IPS DF 19.7 (cell line): ENCODE measurements at regions not wholly inside any gene's neighbourhood (a gene's known extent, or its start where the extent isn't known, plus 50 kb on each side); places are given as distances from the start of the nearest gene placed in this dataset.
"Not testable (repeated sequence)": the region's sequence is repeated elsewhere in the genome, so short reads cannot be mapped to it uniquely, and the experiment has no call there.

ENCODE experiments used
- DNase-seq: peaks from one replicate; pipeline ENCODE4 v3.0.0-alpha.2; 2013; ENCODE audit warnings: low read depth, low spot score

DNA sequence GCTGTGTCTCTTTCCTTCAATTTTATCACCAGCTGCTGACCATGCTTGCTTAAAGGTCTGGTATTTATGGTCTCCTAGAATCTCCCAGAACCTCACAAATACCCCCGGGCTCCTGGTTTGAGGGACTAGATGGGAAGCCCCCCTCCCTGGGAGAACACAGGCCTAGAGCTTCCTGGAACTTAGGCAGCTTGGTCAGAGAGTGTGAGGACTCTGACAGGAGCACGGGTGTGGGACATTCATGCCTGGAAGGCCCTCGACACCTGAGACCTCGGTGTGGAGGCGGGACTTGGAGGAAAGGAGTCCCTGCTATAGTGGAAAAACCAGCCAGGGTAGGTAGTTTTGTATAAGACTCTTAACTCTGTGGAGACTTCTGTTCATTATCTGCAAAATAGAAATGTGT lies 211.5 kb upstream of the PLGLB2 start:
- DNase-seq, result not testable (repeated sequence)

GRCh38 chr2:87537251-87537671 lies 210.6 kb upstream of the PLGLB2 start:
- DNase-seq, result not testable (repeated sequence)

- DNase-seq, result not testable (repeated sequence)
These were observed 209.6 kb upstream of the PLGLB2 start for GRCh38 chr2:87538268-87538667.

DNA sequence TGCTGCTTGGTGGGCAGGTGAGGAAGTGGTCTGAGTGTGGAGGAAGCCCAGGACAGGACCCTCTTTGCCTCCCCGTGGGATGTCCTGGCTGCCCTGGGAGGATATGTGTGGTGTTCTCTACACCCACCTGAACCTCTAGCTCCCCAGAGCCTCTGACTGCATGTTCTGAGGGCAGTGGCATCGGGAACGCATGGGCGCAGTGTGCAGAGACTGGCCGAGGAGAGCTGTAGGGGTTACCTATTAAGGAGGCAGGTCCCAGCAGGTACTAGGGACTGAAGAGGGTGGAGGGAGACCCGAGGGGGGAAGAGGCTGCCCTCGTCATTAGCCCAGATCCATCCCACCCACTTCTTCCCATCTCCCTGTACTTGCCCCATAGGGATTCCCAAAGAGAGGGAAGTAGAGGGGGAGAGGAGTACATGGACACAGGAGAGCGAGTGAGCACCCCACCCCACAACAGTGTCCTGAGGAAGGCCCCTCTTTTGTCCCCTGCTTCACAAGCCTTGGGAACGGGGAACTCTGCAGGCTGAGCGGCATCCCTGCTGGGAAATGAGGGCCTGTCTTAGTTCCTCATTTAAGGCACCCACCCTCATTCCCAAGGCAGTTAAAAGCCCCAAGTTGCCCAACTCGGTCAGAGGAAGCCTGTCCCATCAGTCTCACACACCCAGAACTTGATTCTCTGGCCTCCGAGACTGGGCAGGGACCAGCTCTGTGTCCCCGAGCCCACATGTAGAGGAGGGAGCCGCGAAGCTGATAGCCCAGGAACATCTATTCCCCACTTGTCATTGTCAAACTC lies 208.5 kb upstream of the PLGLB2 start:
- DNase-seq, result not testable (repeated sequence)

GRCh38 chr2:87540242-87540641 lies 207.6 kb upstream of the PLGLB2 start:
- not testable (repeated sequence) for DNase-seq

DNA sequence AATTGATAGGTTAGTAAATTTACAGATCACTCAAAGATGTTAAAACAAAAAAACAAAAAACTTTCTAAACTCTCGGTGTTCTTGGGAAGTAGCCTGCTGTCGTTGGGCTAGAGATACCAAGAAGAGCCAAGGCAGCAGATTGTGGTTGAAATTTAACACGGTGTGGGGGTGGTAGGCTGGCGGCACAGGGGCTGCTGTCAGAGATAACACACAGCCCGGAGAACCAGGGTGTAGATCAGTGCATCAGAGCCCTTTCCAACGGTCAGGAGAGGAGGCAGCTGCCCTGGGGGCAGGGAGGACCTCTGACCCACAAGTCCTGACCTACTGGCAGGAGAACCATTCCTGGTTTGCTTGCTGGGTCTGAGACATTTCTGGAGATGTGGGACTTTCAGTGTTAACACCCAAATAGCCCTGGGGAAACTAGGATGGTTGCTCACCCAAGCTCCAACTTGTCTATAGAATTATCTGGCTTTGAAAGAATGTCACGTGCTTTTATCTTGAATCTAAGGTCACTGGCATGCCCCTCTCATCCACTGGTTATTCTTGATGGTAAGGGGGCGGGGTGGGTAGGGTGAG lies 205.2 kb upstream of the PLGLB2 start:
- DNase-seq, result not testable (repeated sequence)

- not testable (repeated sequence) for DNase-seq
These were observed 204.1 kb upstream of the PLGLB2 start for GRCh38 chr2:87543797-87544196.

DNA sequence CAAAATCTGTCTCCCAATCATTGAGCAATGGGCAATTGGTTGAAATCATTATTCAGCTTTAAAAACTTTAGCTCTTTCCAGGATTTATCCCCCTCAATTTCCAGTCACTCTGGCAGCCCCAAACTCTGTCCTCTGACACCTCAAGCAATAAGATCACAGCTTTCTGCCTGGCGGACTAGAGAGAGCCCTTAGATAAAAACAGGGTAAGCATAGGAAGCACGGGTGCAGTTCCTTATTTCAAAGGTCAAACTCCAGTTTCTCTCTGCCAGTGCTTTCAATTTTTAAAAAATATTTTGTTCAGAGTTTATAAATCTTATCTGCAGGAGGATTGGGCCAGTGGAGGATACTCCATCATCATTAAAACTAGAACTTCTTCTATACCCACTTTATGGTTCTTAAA lies 200.8 kb upstream of the PLGLB2 start:
- DNase-seq, result not testable (repeated sequence)

- DNase-seq, result not testable (repeated sequence)
These were observed 199.9 kb upstream of the PLGLB2 start for GRCh38 chr2:87547966-87548365.

- not testable (repeated sequence) for DNase-seq
These were observed 199.0 kb upstream of the PLGLB2 start for GRCh38 chr2:87548681-87549536.

DNA sequence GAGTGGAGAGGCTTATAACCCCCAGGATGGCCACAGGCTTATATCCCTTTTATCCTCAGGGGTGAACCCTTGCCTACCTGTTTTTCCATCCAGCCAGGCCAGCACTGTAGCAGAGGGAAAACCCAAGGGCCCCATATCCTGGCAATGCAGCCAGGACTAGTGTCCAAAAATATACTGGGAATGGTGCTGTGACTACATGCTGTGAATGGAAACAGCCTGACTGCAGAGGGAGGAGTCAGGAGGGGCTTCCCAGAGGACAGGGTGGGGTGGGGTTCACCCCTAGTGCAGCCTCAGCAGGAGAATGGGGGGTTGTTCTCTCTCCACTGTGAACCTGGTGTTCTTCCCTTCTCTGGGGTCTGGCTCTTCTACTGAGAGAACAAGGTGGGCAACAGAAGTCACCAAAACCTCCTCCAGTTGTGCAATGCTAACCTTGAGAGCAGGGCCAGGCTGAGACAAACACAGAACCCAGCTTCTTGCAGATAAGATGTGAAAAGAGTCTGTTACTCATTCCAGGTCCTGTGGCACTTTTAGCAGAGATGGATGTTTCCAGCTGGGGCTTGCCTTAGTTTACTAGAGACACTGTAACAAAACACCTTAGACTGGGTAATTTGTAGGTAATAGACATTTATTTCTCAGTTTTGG lies 198.2 kb upstream of the PLGLB2 start:
- not testable (repeated sequence) for DNase-seq

GRCh38 chr2:87554678-87555077 lies 193.2 kb upstream of the PLGLB2 start:
- not testable (repeated sequence) for DNase-seq

DNA sequence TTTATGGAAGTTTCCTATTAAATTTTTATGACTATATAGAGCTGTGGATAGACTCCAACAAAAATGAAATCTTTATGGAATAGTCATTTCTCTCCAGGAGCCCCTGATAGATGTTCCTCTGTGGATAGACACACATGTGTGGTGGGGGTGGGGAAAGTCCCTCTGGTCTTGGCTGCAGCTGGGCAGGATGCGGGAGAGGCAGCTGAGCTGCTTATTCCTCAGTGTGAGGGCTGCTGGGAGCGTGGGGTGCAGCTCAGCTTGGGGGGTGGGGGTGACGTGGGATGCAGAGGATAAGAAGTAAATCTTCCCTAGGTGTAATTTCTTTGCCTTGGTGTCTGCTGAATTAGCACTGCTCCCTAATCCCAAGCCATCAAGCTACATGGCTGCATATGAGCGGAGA lies 192.8 kb upstream of the PLGLB2 start:
- not testable (repeated sequence) for DNase-seq

GRCh38 chr2:87559001-87559400 lies 188.9 kb upstream of the PLGLB2 start:
- not testable (repeated sequence) for DNase-seq

- not testable (repeated sequence) for DNase-seq
These were observed 188.2 kb upstream of the PLGLB2 start for GRCh38 chr2:87559735-87560134.

DNA sequence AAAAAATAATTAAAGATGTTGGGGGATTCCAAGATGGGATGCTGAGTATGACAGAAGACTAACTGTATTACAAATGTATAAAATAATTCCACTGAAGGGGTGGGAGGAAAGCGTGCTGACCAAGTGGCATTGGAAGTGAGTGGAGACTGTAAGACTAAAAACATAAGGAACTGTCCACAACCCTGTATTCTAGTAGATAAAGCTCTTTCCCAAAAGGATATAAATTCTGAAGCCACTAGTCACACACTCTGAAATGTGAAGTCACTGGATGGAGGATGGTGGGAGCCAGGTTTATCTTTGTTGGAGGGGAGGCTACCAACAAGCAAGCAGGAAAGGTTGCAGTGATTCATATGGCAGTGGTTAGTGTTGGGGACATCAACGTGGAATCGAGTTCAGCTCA lies 182.8 kb upstream of the PLGLB2 start:
- DNase-seq, result not testable (repeated sequence)

DNA sequence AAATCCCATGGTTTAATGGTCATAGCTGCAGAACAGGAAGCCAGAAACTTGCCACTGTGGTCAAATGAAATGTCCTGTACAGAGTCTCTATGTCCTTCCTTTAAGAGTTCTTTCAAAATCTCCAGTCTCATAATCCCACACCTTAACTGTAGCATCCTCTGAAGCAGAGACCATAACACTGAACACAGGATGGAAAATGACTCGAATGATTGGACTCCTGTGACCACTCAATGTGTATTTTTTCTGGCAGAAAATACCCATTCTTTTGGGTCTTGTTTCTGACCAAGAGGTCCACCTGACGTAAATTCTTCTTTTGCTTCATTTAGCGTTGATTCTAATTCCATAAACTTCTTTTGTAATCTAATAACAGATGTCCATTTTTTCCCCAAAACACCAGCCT lies 181.4 kb upstream of the PLGLB2 start:
- DNase-seq, result not testable (repeated sequence)

DNA sequence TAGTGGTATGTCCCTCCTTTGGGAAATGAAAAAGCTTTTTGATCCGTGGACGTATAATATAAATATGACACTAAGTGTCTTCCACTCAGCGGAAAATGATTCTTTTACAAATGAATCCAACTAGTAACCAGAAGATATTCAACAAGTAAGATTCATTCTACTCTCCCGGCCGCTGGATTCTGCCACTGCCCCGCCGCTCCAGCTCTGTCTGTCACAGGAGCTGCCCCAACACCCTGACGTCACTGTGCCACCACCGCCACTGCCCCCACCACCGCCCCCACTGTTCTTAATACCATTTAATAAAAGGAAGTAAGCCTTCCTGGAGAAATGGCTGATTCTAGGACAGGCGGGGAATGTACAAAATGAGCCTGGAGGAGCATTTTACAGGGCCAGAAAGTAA lies 180.8 kb upstream of the PLGLB2 start:
- not testable (repeated sequence) for DNase-seq

DNA sequence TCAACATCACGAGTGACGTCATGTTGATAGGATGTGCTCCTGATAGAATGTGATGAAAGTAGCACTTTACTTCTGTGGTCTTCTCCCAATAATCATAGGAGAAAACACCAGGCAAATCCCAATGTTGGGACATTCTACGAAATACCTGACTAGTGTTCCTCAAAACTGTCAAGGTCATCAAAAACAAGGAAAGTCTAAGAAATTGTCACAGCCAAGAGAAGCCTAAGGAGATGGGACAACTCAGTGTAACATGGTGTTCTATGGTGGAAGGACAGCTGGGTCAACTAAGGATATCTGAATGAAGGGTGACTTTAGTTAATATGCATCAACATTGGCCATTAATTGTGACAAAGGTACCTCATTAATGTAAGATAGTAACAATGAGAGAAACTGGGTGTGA lies 180.0 kb upstream of the PLGLB2 start:
- not testable (repeated sequence) for DNase-seq

GRCh38 chr2:87568554-87569278 lies 179.2 kb upstream of the PLGLB2 start:
- DNase-seq, result not testable (repeated sequence)
